HFF-Myc (cell line): ENCODE measurements at regions not wholly inside any gene's neighbourhood (a gene's known extent, or its start where the extent isn't known, plus 50 kb on each side); places are given as distances from the start of the nearest gene placed in this dataset.

Source experiments
- DNase-seq: peaks from one replicate; pipeline ENCODE4 v3.0.0-alpha.2; 2011; ENCODE audit warnings: low read depth; ENCODE audit errors: extremely low read depth
- H3K4me3 ChIP-seq: replicated peaks from 2 replicates; pipeline ENCODE4 v1.5.1; 2011; ENCODE audit warnings: low read depth, mild to moderate bottlenecking, control low read depth, low read length
- TF ChIP-seq, protein P1 (sequence below): IDR thresholded peaks from 2 replicates; pipeline ENCODE4 v1.5.1; 2012; ENCODE audit warnings: mild to moderate bottlenecking, low read depth, low read length, control low read depth; ENCODE audit errors: missing control alignments

GRCh38 chr6:121912905-121913304 lies 477.5 kb downstream of the GJA1 start:
- TF ChIP-seq, protein P1, sequence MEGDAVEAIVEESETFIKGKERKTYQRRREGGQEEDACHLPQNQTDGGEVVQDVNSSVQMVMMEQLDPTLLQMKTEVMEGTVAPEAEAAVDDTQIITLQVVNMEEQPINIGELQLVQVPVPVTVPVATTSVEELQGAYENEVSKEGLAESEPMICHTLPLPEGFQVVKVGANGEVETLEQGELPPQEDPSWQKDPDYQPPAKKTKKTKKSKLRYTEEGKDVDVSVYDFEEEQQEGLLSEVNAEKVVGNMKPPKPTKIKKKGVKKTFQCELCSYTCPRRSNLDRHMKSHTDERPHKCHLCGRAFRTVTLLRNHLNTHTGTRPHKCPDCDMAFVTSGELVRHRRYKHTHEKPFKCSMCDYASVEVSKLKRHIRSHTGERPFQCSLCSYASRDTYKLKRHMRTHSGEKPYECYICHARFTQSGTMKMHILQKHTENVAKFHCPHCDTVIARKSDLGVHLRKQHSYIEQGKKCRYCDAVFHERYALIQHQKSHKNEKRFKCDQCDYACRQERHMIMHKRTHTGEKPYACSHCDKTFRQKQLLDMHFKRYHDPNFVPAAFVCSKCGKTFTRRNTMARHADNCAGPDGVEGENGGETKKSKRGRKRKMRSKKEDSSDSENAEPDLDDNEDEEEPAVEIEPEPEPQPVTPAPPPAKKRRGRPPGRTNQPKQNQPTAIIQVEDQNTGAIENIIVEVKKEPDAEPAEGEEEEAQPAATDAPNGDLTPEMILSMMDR = no peak
- H3K4me3 ChIP-seq = no peak overlapping the region
- DNase-seq = no peak

DNA sequence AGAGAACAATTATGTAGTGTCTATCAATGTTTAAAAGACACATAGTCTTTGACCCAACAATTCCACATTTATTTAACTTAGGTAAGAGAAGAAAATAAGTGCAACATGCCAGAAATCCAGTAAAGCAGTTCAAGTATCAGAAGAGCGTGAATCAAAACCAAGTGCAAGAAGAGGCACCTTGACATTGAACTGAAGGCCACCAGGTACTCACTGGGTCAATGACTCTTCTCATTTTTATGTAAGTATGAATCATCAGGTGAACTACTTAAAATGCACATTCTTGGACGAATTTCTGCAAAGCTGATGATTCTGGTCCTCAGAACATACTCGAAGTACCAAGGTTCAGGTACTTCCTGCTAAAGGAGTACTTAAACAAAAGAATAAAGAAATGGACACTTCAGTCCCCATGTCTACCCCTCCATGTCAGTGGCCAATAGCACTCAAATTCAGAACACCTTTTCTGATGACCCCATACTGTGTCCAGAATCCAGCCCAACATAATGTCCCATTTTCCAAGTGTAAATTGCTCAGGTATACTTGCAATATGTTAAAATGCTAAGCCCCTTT lies 481.9 kb downstream of the GJA1 start:
- no peak for DNase-seq
- TF ChIP-seq, protein P1 = no peak

GRCh38 chr6:121917834-121918559 lies 481.5 kb upstream of the HSF2 start:
- TF ChIP-seq, protein P1 = no peak
- DNase-seq = no peak
- no peak overlapping the region for H3K4me3 ChIP-seq

More for the DNA sequence above, 481.9 kb downstream of the GJA1 start:
- no peak overlapping the region for H3K4me3 ChIP-seq

DNA sequence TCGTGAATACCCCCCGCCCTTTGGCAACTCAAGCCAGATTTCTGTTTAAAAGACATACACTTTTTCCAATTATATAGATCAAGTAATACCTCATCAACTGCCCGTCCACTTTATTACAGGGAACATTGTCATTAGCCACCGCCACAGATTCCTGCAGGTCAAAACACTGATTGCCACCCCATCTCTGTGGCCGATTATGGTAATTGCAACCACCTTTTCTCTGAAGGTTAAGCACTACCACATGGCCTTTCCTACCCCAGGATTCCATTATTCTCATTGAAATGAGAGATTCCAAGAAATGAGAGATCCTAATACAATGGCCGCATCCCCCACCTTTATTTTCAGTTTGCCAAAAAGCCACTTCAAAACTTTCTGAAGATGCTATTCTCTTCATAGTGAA lies 478.8 kb upstream of the HSF2 start:
- no peak overlapping the region for H3K4me3 ChIP-seq
- no peak for DNase-seq
- TF ChIP-seq, protein P1 = no peak

DNA sequence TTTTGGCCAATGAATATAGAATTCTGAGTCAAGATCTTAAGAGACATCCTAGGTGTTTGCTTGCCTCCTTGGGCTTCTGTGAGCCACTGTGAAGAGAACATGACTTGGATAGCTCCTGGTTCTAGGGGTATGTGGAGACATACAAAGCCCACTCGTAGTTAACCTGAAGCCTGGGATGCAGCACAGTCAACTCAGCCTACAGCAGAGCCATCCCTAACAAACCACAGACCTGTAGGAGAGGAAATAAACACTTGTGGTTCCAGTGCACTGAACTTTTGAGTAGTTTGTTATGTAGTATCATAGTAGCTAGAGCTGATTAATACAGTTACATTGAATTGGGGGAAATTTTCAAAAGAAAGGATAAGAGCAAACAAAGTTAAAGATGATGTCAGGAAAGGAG lies 474.4 kb upstream of the HSF2 start:
- no peak overlapping the region for H3K4me3 ChIP-seq
- TF ChIP-seq, protein P1 = no peak
- no peak for DNase-seq

DNA sequence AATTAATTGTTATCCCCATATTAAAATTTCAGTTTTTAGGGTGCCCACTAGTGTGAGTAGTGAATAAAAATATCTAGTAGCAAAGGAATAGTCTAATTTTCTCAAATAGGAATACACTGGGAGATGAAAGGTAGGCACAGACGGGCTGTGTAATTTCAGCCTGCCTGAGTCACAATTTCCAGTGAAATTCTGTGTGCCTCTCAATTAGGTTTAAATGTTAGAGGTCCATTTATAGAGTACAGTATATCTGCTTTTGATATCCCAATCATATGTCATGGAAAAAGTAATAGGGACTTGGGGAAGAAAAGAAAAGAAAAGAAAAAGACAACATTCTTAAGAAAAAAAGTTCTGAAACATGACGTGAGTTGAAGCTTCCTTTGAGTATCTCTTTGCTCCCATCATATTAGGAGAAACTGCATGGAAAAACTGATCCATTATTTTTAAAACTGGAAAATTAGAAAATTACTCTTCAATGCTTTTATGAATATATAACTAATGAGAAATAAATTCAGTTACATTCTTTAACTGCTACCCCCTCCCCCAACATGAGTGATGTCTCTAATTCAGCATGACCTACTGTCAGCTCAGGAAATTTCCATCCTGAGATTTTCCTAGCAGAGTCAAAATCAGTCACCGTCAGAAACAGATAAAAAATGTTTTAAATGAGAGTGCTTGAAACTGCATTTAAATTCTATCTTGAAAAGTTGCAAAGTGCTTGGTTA lies 473.8 kb upstream of the HSF2 start:
- no peak for DNase-seq
- TF ChIP-seq, protein P1 = no peak
- no peak overlapping the region for H3K4me3 ChIP-seq
